ENCODE measurements at regions not wholly inside any gene's neighbourhood (a gene's known extent, or its start where the extent isn't known, plus 50 kb on each side); places are given as distances from the start of the nearest gene placed in this dataset.

- H3K9ac ChIP-seq = no peak overlapping the region
- no peak for DNase-seq
- ChIA-PET CTCF (interaction anchor here (1.0 kb wide), 1 partner anchor 227 kb away, joined by 3 read pairs; no protein-coding TSS in a partner anchor), POLR2A (no interaction called here)
- no peak overlapping the region for H3K4me3 ChIP-seq (ENCODE audit: low read depth in 2 of 2, low read length in 1 of 2)
- no peaks in the 10 kb centered on the region for H3K36me3 ChIP-seq (replicated peaks in 1 of 2; ENCODE audit: control insufficient read depth in 1 of 2, insufficient read depth in 2 of 2, low read length in 1 of 2)
- H3K9me3 ChIP-seq = no peaks in the 10 kb centered on the region
- H3F3A ChIP-seq (replicated peaks; ENCODE audit: insufficient read depth) = no peaks in the 10 kb centered on the region
- TF ChIP-seq IRF3 (IDR thresholded peaks at IDR 0.05; ENCODE audit: low read depth, low read length) = no peak
- TF ChIP-seq EZH2phosphoT487 (IDR thresholded peaks at IDR 0.05; ENCODE audit: borderline replicate concordance, low read depth) = no peak
- no peak for TF ChIP-seq TCF12 (IDR thresholded peaks at IDR 0.05)
- TF ChIP-seq FOSL2 (IDR thresholded peaks at IDR 0.05; ENCODE audit: borderline replicate concordance, low read depth) = no peak
- TF ChIP-seq, protein P1, sequence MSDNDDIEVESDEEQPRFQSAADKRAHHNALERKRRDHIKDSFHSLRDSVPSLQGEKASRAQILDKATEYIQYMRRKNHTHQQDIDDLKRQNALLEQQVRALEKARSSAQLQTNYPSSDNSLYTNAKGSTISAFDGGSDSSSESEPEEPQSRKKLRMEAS (IDR thresholded peaks at IDR 0.05; ENCODE audit: low read depth) = no peak
- TF ChIP-seq GATA2 (CRISPR knock-in tag; IDR thresholded peaks at IDR 0.05) = no peak
- TF ChIP-seq TAF1 (IDR thresholded peaks at IDR 0.05; ENCODE audit: borderline replicate concordance, low read depth, low read length) = no peak
- TF ChIP-seq, protein P2, sequence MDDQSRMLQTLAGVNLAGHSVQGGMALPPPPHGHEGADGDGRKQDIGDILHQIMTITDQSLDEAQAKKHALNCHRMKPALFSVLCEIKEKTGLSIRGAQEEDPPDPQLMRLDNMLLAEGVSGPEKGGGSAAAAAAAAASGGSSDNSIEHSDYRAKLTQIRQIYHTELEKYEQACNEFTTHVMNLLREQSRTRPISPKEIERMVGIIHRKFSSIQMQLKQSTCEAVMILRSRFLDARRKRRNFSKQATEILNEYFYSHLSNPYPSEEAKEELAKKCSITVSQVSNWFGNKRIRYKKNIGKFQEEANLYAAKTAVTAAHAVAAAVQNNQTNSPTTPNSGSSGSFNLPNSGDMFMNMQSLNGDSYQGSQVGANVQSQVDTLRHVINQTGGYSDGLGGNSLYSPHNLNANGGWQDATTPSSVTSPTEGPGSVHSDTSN (IDR thresholded peaks at IDR 0.05) = no peak
- no peak for TF ChIP-seq EP300 (IDR thresholded peaks at IDR 0.05; ENCODE audit: borderline replicate concordance in 1 of 2, low read depth in 1 of 2, low read length in 1 of 2)
- TF ChIP-seq MXI1 (IDR thresholded peaks at IDR 0.05; ENCODE audit: low read depth, low read length) = no peak
- no peak for TF ChIP-seq RXRA (IDR thresholded peaks at IDR 0.05; ENCODE audit: borderline replicate concordance, low read depth)
- TF ChIP-seq NFIC (IDR thresholded peaks at IDR 0.05; ENCODE audit: borderline replicate concordance) = no peak
- TF ChIP-seq SIN3A (IDR thresholded peaks at IDR 0.05; ENCODE audit: borderline replicate concordance, low read depth, low read length) = no peak
- TF ChIP-seq REST (IDR thresholded peaks at IDR 0.05; ENCODE audit: low read depth, low read length) = no peak
- no peak for TF ChIP-seq GABPA (IDR thresholded peaks at IDR 0.05; ENCODE audit: low read depth)
- H4K20me1 ChIP-seq (ENCODE audit: insufficient read depth) = no peaks in the 10 kb centered on the region
- no peaks in the 10 kb centered on the region for H3K27me3 ChIP-seq (ENCODE audit: insufficient read depth)
- H3K79me2 ChIP-seq (ENCODE audit: insufficient read depth) = no peaks in the 10 kb centered on the region
- 56% methylated on average over 6 of the region's 8 CpGs for WGBS (ENCODE audit: low lambda C conversion rate)
- H3K4me2 ChIP-seq = no peak overlapping the region
- no peaks in the 10 kb centered on the region for H3K4me1 ChIP-seq (ENCODE audit: control insufficient read depth in 1 of 2, insufficient read depth in 2 of 2, low read depth in 1 of 2, low read length in 1 of 2)
- H2AFZ ChIP-seq (ENCODE audit: low read depth) = no peak overlapping the region
- H3K9me2 ChIP-seq = no peaks in the 10 kb centered on the region
- no peak overlapping the region for H3K27ac ChIP-seq (ENCODE audit: low read depth in 2 of 2, low read length in 1 of 2)
Observed at GRCh38 chr6:105783333-105783935, 302.7 kb upstream of the PRDM1 start.
